GM20000 (cell line): ENCODE measurements at regions not wholly inside any gene's neighbourhood (a gene's known extent, or its start where the extent isn't known, plus 50 kb on each side); places are given as distances from the start of the nearest gene placed in this dataset.

Source experiments
- DNase-seq: peaks from one replicate; pipeline ENCODE4 v3.0.0; 2012; ENCODE audit warnings: low spot score
- CTCF ChIP-seq: IDR thresholded peaks from 2 replicates; pipeline ENCODE4 v1.5.1; 2012; ENCODE audit warnings: mild to moderate bottlenecking, control low read depth; ENCODE audit errors: extremely low read depth, missing control alignments

- no peak for DNase-seq
- no peak for TF ChIP-seq CTCF
Observed at GRCh38 chr18:43213816-43214215, 63.5 kb downstream of the SYT4 start.

- no peak for TF ChIP-seq CTCF
- DNase-seq: no peak
Observed at GRCh38 chr18:43211059-43211458, 66.2 kb downstream of the SYT4 start.

- TF ChIP-seq CTCF: no peak
Observed at GRCh38 chr18:43195421-43195820, 79.9 kb upstream of the RIT2 start.

GRCh38 chr18:43193336-43193735, 77.9 kb upstream of the RIT2 start:
- no peak for DNase-seq
- no peak for TF ChIP-seq CTCF

More at GRCh38 chr18:43195421-43195820, 79.9 kb upstream of the RIT2 start:
- no peak for DNase-seq

- peak; percentile 6 for DNase-seq
- no peak for TF ChIP-seq CTCF
Observed at GRCh38 chr18:43192408-43192807, 76.9 kb upstream of the RIT2 start.

- no peak for TF ChIP-seq CTCF
Observed at GRCh38 chr18:43181711-43182110, 66.2 kb upstream of the RIT2 start.

GRCh38 chr18:43180814-43181213, 65.3 kb upstream of the RIT2 start:
- no peak for TF ChIP-seq CTCF
- no peak for DNase-seq

More at GRCh38 chr18:43181711-43182110, 66.2 kb upstream of the RIT2 start:
- no peak for DNase-seq
